ENCODE measurements at regions not wholly inside any gene's neighbourhood (a gene's known extent, or its start where the extent isn't known, plus 50 kb on each side); places are given as distances from the start of the nearest gene placed in this dataset.

DNA sequence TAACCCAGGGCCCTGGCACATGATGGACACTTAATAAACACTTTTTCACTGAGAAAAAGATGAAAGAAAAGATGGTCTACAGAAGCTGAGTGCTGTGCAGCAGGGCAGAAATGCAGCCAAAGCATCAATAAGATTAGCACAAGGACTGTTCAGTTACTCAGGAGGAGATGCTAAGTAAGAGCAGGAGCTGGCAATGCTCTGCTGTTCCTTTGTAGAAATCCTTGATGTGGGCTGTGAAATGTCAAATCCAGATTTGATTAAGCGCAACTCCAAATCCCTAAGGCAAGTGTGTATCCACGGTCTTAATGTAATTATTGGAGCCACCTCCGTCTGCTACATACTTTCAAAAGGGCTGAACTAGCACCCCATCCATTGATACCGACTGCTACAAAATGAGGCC lies 151.8 kb upstream of the BTG1 start:
- DNase-seq = no peak

DNA sequence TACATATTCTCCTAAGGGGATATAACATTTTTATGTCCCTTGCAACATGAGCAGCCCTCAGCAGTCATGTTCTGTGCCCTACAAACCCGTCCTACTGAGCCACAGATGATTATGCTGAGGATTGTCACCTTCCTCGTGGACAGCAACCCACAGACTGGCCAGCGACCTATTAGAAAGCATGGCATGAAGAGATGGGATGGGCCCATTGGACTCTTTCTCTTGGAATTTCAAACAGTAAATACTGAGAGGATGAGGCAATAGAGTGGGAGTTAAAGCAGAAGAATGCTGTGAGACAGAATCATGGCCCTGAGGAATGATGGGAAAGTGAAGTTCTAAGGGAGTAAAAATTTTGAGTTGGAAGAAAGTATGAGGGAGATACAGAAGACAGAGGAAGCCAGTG lies 149.9 kb upstream of the BTG1 start:
- DNase-seq = no peak

DNA sequence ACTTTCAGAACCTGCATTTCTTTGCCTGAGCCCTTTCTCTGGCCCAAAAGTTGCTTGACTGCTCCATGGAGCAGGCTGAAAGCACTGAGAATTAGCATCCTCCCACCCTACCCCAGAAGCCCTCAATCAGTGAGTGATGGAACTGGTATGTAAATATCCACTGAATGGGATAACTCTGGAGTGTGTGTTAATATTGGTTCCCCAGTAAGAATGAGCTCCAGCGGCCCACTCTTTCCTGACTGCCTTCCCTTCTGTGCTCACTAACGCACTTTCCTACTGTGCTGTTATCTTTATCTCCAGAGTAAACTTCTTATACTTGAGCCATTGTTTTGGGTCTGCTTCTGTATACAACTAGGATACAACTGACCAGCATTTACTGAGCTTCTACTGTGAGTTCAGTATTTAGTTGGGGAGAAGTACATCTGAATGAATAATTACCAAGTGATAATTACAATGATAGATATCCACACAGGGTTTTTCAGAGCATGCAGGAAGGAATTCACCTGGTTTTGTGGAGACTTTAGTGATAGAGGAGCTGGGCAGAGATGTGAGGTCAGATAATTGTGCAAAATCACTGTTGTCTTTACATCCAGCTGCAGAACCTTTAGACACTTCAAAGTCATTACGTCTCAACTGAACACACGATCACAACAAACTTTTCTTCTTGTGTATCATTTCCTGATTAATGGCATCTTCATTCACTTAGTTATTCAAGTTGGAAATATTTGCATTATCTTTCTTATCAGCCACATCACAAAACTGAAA lies 149.2 kb upstream of the BTG1 start:
- no peak for DNase-seq

DNA sequence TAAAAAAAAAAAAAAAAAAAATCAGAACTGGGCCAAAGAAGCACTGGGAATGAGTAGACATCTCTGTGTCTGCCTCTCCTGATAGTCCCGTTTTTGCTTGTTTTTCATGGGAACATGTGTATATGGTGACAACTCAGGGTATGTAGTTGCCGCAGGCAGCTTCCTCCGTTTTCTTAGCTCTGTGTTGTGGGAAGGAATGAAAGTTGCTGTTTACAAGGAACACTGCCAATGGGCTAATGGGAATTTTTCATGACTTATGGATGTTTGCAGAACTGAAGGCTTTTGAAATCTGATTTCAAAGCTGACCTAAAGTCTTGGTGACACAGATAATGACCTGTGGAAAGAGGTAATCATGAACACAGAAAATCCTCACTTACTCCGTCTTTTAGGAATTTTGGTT lies 146.4 kb upstream of the BTG1 start:
- DNase-seq = no peak

DNA sequence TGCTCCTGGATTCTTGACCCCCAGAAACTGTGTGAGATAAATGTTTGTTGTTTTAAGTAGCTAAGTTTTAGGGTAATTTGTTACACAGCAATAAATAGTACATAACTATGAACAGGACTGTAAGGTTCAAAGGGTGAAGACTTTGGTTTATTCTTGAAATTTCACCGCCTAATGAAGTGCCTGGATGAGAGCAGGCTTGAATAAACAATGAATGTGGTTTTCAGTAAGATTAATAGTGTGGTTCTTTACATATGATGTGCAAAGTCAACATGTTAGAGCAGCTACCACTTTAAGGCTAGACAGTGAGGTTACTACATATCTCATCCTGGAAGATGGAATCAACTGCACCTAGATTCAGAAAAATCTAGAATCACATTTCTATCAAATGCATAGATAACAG lies 145.2 kb upstream of the BTG1 start:
- no peak for DNase-seq

DNA sequence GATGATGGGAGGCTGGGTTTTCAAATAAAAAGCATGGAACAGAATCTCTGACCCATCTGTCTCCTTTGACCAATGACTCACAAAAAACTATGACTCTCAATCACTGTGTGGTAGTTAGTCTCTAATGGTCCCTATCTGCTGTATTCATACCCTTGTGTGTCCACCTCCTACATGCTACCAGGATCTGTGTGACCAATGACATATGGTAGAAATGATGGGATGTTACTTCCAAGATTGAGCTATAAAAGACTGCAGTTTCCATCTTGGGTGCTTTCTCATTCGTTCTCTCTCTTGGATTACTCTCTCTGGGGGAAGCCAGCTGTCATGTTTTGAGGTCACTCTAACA lies 144.7 kb upstream of the BTG1 start:
- no peak for DNase-seq

DNA sequence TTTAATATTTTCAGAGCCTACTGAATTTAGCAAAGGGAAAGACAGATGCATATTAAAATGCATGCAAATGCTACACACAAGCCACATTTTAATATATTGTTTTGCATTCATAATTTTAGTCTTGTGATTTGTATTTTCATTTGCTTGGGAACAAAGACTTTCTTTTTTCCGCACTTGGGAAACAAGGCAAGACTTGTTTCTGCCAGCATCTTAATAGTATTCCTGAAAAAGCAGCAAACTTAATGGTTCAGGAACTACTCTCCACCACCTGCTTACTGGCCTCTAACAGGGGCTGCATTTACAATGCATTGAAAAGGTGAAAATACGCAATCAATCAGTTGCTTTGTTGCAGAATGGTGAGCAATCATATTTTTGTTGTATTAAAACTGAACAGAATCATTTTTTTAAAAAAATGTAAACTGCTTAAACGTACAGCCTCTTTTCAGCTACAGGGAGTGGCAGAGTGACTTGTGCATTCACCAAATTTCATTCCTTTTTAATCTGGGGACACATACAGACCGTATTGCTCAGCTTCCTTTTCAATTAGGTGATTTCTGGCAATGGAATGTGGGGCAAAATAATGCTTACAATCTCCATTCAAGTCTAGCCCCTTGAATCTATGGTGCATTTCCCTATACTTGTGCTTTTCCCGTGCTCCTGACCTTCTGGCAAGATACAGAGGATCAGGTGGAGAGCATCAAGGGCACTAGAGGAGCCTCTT lies 144.1 kb upstream of the BTG1 start:
- no peak for DNase-seq

DNA sequence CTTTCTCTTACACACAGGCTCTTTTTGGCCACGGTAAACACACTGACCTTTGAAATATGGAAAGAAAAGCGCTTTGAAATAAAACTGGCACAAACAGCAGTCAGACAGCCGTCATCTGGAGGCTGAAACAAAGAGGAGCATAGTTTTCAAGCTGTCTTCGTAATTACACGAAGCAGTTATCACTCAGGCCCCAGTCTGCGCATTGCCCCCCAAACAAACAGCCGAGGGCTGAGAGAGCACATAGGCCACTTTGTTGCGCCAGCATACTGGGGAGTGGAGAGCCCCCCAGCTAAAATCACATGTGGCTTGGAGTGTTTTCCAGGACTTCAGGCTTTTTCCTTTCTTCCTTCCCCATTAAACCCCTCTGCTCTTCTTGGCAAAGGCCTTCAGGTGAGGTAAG lies 142.9 kb upstream of the BTG1 start:
- no peak for DNase-seq

DNA sequence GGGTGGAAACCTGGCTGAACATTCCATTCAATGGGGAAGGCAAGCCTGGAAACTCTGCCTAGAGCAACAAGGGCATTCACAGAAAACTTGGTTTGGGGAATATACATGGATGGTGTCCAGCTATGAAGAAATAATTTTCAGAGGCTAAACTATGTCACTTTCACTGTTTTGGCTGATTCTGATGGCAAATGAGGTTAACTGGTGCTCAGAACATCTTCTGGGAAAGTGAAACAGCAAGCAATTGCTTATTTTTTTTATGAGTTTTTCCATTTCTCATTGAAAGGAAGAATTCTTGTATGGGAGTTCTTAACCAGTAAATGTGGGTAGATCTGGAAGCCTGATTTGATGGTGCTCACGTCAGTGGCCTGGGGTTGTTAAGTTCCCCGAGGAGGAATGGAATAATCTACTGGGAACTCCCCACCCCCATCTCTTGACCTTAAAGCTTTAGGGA lies 132.8 kb upstream of the BTG1 start:
- DNase-seq = no peak

DNA sequence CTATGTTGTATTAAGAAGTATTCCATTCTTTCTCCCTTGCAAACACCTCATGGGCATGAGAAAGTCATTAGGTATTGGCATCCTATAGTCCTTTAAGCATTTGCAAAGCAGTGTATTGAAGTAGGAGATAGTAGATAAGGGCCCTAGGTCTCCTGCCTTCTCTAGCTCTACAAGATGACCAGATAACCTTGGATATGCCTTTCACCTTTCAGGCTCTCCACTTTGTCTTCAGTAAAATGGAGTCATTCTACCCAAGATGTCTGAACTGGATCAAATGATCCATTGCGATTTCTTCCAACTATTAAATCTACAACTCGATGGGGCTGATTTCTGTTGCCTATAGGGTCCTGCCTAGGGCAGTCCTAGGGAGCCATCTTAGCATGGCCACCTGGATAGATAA lies 132.1 kb upstream of the BTG1 start:
- DNase-seq = no peak

DNA sequence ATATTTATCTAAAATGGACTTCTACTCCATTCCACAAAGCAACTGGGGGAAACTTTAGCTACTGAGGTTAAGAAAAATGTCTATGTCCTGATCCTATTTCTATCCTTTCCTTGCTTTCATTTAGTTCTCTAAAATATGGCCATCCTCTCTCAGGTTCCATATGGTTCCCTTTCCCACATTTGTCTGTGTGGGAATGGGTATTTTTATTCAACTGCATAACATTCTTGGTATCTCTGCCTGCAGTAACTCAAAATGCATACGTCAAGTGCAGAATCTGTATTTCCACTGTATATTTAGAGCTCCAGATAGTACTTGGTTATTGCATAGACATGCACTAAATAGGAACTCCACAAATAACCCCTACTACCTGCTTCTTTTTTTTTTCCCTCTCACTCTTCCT lies 130.6 kb upstream of the BTG1 start:
- no peak for DNase-seq

DNA sequence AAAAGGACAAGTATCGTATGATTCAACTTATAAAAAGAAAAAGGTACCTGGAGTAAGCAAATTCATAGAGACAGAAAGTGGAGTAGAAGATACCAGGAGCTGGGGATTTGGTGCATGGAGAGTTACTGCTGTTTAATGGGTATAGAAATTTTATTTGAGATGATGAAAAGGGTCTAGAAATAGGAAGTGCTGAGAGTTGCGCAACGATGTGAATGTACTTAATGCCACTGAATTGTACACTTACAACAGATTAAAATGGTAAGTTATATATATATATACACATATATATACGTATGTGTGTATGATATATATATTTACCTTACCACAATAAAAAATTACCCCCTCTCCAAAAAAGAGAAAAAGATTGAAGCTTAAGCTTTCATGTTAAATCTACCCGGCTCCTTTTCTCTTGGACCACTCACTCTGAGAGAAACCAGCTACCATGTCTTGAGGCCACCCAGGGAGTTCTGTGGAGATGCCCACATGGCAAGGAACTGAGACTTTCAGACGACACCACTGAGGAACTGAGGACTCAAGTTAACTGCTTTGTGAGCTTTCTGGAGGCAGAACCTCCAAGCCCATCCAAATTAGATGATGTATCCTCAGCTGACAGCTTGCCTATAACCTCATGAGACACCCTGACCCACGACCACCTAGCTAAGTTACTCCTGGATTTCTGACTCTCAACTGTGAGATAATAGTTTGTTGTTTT lies 130.0 kb upstream of the BTG1 start:
- DNase-seq = no peak

DNA sequence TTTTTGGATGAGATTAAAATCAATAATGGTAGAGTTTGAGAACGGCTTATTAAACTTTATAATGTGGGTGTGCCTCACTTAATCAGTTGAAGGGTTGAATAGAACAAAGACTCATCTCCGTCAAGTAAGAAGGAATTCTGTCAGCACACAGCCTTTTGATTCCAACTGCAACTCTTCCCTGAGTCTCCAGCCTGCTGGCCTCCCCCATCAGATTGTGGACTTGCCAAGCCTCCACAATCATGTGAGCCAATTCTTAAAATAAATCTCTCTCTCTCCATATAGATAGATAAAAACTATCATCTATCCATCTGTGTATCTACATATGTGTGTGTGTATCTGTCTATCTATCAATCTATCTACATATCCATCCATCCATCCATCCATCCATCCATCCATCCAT lies 127.4 kb upstream of the BTG1 start:
- no peak for DNase-seq

DNA sequence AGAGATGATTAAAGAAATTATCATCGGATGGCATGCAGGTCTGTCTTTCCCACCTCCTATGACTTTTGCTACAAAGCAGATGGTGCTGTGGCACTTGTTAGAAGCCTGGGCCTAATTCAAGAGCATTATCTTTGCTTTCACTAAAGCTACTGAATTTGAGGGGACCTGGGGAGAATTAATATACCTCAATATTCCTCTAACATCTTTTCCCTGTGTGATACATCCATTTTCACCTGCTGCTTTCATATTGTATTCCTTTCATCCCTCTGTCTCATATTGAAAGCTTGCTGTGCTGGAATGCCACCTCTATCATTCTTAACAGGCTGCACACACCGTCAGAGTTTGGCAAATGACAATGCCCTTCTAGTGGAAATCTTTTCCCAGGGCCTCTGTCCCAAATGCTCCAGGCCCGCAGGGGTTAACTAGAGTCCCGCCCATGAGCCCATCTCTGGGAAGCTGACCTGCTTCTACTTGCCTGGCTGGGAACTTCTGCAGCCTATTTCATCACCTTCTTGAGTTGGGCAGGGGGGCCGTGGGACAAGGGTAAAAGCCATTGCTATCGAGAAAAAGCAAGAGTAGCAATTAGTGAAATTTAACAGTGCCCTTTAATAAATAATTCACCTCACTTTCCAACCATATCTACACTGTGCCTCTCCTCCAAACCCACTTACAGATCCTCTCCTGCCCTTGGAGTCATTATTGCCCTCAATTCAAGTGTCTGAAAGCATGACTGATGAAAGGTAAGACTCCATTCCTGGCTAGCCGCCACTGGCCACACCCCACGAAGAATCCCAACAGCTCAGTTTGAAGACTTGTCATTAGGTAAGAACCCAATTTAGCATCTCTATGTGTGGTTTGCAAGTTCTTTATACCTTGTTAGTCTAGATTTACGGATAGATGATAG lies 126.7 kb upstream of the BTG1 start:
- no peak for DNase-seq

DNA sequence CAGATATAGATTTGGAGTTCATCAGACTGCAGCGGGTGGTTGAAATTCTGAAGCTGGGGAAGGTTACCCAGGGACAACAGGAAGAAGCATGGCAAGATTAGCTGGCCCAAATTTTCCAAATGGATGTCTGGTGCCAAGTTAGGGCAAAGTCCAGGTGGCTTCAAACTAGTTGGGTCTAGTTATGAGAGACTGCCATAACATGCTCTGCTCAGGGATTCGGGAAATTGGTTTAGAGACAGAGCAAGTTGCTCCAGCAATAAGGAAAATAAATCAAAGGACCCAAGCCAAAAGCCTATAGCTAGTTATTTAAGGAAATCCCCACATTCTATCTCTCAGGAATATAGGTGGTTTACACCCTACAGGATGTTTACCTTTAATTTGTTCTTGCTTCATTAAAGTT lies 125.7 kb upstream of the BTG1 start:
- no peak for DNase-seq

DNA sequence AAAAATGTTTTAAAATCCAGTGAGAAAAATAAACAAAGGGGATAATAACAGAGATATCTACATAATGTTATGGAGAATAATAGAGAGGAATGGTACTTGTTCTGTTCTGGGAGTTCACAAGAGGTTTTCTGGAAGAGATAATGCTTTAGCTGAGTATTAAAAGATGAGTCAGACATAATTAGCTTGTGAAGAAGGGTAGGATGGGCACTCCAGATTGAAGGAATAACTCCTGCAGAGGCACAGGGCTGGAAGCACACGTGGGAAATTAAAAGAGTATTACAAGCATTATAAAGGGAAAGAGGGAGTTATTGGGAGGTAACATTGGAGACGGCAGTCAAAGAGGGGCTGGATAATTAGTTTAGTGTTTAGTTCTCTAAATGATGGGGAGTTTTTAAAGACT lies 124.9 kb upstream of the BTG1 start:
- DNase-seq = no peak

DNA sequence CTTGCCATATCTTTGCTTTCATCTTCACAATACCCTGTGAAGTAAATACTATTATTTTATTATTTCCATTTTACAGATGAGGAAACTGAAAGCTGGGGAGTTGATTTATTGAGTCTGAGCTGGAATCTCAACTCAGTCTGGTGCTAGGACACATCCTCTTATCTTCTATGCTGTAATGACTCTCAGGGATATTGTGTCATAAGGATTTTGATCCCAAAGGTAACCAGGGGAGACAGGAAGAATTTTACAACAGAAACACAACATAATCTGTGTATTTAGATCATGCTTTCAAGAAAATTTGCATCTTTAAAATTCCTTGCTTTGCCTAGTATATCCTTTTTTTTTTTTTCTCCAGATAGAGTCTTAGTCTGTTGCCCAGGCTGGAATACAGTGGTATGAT lies 123.3 kb upstream of the BTG1 start:
- DNase-seq = no peak

DNA sequence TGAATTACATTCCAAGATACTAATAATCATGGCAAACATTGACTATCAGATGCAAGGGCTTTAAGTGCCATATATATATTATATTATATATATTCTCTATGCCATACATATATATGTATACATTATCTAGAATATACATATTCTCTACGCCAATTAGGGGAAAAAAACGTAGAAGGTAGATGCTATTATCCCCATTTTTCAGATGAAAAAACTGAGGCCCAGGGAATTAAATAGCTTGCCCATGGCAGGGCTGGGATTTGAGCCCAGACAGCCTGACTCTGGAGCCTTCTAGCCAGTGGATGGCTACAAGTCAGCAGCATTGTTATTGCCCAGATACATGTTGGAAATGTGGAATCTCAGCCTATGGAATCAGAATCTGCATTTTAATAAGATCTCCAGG lies 116.0 kb upstream of the BTG1 start:
- DNase-seq = no peak

DNA sequence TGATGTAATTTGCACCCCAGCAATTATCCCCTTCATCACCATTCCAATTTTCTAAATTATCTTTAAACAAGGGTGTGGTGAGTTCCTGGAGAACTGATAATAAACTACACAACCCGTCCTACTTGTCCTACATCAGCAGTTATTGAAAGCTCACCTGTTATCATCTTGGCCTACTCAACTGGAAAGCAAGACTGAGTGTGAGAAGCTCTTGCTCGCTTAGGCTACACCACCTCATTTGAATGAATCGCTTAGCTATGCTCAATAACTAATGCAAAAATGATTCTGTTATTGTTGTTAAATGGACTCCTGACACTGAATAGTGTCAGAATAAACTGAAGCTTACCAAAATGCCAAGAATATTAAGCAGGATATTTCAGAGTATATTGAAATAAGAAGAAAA lies 115.4 kb upstream of the BTG1 start:
- DNase-seq = no peak

DNA sequence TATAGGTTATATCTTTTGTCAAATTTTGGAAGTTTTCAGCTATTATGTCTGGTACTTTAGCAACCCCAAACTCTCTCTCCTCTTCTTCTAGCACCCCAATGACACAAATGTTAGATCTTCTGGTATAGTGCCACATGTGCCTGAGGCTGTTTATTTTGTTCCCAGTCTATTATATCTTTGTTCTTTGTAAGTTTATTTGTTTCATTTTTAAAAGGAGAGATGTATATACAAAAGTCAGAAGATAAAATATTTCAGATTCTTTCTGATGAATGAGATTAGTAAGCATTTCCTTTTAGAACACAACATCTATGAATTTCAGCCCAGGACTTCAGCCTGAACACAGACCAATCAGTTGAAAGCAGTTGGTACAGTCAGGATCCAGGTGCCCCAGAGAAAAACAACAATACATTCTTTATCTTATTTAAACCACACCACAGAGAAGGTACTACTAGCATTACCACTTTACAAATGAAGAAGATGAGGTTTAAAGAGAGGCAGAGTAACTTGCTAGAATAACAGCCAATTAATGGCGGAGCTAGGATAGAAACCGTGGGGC lies 114.1 kb upstream of the BTG1 start:
- no peak for DNase-seq

DNA sequence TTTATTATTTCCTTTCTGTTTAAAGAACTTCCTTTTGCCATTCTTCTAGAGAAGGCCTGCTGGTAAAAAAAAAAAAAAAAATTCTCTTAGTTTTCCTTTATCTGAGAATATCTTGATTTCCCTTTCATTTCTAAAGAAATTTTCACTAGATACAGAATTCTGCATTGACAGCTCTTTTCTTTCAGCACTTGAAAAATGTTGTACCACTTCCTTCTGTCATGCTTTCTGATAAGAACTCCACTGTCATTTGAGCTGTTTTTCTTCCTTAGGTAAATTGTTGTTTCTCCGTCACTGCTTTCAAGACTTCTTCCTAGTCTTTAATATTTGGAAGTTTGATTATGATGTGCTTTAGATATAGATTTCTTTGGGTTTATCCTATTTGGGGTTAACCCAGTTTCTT lies 113.6 kb upstream of the BTG1 start:
- DNase-seq = no peak

DNA sequence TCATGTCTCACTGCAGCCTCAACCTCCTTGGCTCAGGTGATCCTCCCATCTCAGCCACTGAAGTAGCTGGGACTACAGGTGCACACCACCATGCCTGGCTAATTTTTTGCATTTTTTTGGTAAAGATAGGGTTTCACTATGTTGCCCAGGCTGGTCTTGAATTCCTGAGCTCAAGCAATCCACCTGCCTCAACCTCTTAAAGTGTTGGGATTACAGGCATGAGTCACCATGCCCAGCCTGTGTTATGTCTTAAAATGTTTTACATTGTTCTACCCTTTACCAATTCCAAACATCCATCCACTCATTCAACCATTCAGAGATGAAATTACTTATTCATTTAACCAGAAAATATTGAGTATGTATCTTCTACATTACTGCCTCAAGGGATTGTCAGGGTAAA lies 111.6 kb upstream of the BTG1 start:
- DNase-seq = no peak

DNA sequence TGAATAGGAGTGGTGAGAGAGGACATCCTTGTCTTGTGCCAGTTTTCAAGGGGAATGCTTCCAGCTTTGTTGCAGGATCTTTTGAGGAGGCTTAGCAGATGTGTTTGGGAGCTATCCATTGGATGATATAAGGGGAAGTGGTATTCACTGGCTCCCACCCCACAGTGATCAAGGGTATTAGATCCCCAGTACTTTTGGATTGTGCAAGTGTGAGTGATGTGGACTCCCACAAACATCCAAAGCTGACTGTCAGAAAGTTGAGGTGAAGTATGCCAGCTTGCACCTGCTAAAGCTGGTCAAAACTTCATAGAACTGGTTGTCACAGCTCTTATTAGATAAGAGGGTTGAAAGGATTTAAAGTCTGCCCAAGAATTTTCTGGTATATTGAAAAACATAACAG lies 110.1 kb upstream of the BTG1 start:
- DNase-seq = no peak
